Cardiac septum (tissue), 1 donor: ENCODE measurements at regions not wholly inside any gene's neighbourhood (a gene's known extent, or its start where the extent isn't known, plus 50 kb on each side); places are given as distances from the start of the nearest gene placed in this dataset.

Experiments
- DNase-seq: peaks from one replicate; pipeline ENCODE4 v3.0.0-alpha.2; 2020; ENCODE audit warnings: low spot score
- intact Hi-C: fragments of 100-400 bp; cut with DNase I; formaldehyde crosslinking; loops from one replicate; pipeline ENCODE4 v1.14.0; 2022
- donor health status: DM: no; HTN: no; CAD: no.

- intact Hi-C loops, result no loop called here
- no peak for DNase-seq
These were observed 117.5 kb upstream of the PRPS1L1 start for GRCh38 chr7:18145160-18145559.

DNA sequence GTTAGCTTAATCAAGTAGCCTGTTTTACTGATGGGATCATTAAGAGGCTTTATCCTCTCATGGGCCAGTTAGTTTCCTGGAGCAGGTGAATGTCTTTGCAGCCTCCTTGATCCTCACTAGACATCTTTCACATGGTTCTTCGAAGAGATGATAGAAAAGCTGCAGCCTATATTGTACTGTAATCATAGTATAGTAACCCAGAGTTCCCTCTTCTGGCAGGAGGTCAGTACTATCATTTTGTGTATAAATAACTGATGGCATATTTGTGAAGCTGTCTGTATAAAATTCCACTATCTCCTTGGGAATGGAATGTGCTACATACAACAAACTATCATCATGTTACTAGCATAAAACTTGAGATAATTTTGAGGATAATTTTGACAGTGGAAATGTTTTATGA lies 123.8 kb upstream of the PRPS1L1 start:
- DNase-seq, result no peak
- intact Hi-C loops, result no loop called here

DNA sequence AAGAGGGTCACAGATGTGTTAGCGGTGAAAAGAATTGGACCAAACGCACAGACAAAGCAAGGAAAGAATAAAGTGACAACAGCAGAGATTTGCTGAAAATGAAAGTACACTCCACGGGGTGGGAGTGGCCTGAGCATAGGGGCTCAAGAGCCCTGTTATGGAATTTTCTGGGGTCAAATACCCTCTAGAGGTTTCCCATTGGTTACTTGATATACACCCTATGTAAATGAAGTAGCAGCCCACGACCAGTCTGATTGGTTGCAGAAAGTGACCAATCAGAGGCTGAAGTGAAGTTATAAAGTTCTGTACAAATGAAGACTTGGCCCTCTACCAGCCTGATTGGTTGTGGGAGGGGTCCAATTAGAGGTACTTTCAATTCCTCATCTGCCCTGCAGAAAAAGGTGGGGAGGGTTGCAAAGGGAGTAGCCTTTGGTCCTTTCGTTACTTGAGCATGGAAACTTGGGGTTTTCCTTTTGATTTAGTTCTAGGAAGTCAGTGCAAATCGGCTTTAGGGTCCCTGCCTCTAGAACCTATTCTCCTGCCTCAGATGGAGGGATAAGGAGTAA lies 125.6 kb upstream of the PRPS1L1 start:
- no peak for DNase-seq
- intact Hi-C loops, result no loop called here

DNA sequence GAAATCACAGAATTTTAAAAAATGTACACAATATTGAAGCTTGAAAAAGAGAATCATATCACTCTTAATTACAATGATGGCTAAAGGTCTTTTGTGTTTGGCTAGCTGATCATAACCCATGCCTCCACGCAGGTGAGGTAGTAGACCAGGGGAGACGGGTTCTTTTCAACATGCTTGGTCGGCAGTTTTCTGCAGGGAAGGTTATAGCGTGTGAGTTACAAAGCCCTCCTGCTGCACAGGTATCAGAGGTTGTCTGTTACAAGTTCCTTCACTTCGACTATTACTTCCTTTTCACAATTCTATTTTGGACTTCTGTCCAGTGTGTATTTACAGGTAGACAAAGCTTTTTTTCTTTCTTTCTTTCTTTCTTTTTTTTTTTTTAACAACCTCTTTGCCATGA lies 127.1 kb upstream of the PRPS1L1 start:
- no peak for DNase-seq
- intact Hi-C loops, result no loop called here

- intact Hi-C loops, result no loop called here
- DNase-seq, result no peak
These were observed 129.6 kb upstream of the PRPS1L1 start for GRCh38 chr7:18157233-18157632.

- no peak for DNase-seq
- intact Hi-C loops, result no loop called here
These were observed 135.0 kb upstream of the PRPS1L1 start for GRCh38 chr7:18162657-18163056.

GRCh38 chr7:18163091-18163490 lies 135.4 kb upstream of the PRPS1L1 start:
- intact Hi-C loops, result no loop called here
- no peak for DNase-seq

GRCh38 chr7:18165166-18165565 lies 137.5 kb upstream of the PRPS1L1 start:
- intact Hi-C loops, result no loop called here
- no peak for DNase-seq

GRCh38 chr7:18166002-18166401 lies 138.4 kb upstream of the PRPS1L1 start:
- DNase-seq, result no peak
- intact Hi-C loops, result no loop called here

DNA sequence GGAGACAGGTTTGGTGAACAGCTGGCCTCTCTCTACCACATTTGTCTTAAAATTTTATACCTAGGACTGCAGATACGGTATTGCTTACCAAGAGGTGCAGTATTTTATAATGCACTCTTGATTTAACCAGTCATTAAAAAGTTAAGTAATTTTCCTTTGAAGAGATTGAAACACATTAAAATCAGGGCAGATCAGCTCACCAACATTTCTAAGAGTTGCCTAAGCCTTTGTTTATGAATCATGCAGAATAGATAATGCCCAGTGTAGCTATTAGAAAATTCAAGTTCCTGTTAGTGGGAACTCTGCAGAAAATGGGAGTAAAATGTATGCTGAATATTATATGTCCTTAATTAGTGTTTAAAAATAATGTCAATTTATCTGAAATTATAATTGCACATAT lies 140.2 kb upstream of the PRPS1L1 start:
- intact Hi-C loops, result no loop called here
- DNase-seq, result no peak

DNA sequence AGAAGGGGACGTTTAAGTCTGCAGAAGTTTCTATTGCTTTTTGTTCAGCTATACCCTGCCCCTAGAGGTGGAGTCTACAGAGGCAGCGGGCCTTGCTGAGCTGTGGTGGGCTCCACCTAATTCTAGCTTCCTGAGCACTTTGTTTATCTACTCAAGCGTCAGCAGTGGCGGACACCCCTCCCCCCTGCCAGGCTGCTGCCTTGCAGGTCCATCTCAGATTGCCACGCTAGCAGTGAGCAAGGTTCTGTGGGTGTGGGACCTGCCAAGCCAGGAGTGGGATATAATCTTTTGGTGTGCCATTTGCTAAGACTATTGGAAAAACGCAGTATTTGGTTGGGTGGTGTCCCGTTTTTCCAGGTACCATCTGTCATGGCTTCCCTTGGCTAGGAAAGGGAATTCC lies 147.3 kb upstream of the PRPS1L1 start:
- DNase-seq, result no peak

DNA sequence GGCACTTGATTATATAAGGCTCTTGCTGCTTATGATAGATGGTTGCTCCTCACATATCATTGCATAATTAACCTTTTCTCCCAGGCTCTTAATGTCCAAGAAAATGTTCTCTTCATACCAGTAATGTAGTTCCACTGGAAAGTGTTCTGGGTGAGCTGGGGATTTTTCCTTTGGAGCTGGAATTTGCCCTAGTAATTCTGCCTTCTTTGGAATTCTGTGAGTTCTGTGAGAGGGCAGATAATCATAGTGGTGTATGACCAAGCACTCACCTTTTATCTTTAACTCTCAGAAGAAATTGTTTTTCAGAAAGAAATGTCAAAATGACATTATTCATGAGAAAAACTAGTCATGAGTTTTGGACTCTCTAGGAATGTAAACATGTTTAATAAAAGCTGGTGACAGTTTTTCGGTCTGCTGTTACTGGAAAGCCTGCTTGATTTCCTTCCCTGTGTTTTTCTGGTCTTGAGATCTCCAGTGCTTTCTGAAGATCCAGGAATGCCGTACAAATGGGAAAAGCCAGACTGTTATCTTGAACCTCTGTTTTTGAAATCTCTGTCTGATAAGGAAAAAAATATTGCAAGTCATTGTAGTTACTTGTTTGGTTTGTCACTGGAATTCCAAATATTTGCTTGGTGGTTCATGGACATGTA lies 148.3 kb upstream of the PRPS1L1 start:
- intact Hi-C loops, result no loop called here
- no peak for DNase-seq

More for the DNA sequence above, 147.3 kb upstream of the PRPS1L1 start:
- intact Hi-C loops, result no loop called here

DNA sequence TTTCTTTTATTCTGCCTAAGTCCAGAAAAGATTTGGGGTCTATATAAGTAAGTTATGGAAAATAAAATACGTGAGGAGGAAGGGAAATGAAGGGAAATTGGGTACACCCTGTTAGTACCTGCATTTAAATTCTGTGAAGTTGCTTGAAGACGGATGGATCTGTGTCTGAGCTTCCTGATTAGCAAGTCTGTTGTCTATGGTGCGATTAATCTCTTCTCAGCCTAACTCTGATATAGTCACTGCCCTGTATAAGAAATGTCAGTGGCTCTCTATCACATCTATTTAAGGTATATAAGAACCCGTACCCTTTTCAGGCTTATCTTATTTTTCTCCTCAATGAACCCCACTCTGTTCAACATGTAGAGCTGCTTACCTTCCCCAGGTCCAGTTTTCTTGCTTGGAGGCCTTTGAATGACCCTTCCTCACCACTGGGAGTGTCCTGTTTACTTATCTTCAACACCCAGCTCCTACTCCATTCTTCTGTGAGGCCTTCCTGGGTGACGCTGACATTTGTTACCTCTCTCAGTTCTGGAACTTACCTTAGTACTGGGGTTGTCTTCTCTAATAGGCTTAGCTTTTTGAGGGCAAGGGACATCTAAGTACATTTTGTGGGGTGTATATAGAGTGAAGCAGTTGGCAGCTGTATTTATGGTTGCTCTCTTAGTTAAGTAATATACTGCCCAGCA lies 149.6 kb upstream of the PRPS1L1 start:
- intact Hi-C loops, result no loop called here
- no peak for DNase-seq

DNA sequence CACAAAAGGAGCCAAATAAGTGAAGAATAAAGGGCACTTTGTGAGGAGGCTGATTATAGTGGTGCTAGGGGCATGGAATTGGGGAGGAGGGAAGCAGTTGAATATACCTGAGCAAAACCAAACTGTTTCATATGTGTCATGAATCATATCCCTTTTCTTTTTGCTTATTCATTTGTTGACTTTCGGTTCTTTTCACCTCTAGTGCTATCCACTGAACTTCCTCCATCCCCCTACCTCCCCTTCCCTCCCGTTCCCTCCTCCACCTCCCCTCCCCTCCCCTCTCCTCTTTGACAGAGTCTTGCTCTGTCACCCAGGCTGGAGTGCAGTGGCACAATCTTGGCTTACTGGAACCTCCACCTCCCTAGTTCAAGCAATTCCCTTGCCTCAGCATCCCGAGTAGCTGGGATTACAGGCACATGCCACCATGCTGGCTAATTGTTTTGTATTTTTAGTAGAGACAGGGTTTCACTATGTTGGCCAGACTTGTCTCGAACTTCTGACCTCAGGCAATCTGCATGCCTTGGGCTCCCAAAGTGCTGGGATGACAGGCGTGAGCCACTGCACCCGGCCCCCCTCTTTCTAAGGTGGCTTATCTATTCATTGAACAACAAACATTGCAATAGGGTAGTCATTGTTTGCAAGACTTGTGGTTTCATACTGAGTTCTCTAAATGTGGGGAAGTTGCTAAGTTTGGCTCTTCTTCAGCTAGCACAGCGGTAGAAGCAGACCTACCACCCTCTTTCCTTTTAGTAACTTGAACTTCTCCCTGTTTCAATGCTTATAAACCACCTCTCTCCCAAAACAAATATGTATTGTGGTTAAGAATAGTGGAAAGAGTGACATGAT lies 150.4 kb upstream of the PRPS1L1 start:
- intact Hi-C loops, result no loop called here
- DNase-seq, result peak; percentile 78

DNA sequence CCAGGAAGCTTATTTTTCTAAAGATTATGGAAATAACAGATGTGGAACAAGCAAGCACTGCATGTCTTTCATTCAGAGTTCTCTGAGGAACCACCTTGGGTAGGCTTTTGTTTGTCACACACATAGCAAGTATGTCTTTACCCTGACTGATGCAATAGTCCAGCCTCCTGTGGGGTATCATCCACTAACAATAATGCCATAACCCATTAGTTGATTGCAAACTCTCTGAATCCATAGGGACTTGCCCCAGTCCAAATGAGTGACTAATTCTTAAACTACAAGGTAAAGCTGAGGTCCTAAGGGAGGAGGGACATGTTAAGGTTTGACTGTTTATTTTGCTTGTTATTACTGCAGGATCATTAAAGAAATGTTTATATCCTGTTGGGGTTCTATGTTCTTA lies 151.4 kb upstream of the PRPS1L1 start:
- DNase-seq, result no peak
- intact Hi-C loops, result no loop called here

GRCh38 chr7:18180685-18181084 lies 153.0 kb upstream of the PRPS1L1 start:
- intact Hi-C loops, result no loop called here

DNA sequence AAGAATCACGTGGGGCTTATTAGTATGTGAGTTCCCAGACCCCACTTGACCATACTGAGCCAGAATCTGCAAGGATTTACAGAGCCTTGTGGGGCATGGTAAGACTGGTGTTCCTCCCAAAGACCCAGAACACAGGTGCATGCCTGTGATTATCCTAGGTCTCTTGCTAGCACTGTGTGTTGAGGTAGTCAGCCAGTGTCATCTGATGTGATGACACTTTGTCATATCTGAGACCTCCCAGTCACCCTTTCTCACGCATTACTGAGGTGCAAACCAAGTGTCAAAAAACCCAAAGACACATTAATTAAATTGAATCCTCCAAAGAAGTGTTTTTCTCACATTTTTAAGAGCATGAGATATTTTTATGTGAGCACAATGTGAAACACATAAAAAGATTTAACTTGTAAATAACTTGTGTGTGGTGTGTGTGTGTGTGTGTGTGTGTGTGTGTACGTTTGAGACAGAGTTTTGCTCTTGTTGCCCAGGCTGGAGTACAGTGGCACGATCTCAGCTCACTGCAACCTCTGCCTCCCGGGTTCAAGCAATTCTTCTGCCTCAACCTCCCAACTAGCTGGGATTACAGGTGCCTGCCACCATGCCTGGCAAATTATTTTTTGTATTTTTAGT lies 162.0 kb upstream of the PRPS1L1 start:
- intact Hi-C loops, result no loop called here
- DNase-seq, result no peak

More at GRCh38 chr7:18180685-18181084, 153.0 kb upstream of the PRPS1L1 start:
- DNase-seq, result no peak

GRCh38 chr7:18191341-18191740 lies 163.7 kb upstream of the PRPS1L1 start:
- DNase-seq, result no peak
- intact Hi-C loops, result no loop called here

- DNase-seq, result no peak
- intact Hi-C loops, result no loop called here
These were observed 164.4 kb upstream of the PRPS1L1 start for GRCh38 chr7:18191862-18192625.
